ENCODE measurements at regions not wholly inside any gene's neighbourhood (a gene's known extent, or its start where the extent isn't known, plus 50 kb on each side); places are given as distances from the start of the nearest gene placed in this dataset.

GRCh38 chr1:184299406-184299790 is 87.4 kb upstream of the C1orf21 start:
- TF ChIP-seq POLR2A (IDR thresholded peaks at IDR 0.05) (no peak), EP300 (IDR thresholded peaks at IDR 0.05) (no peak)
- TF ChIP-seq, protein P1, sequence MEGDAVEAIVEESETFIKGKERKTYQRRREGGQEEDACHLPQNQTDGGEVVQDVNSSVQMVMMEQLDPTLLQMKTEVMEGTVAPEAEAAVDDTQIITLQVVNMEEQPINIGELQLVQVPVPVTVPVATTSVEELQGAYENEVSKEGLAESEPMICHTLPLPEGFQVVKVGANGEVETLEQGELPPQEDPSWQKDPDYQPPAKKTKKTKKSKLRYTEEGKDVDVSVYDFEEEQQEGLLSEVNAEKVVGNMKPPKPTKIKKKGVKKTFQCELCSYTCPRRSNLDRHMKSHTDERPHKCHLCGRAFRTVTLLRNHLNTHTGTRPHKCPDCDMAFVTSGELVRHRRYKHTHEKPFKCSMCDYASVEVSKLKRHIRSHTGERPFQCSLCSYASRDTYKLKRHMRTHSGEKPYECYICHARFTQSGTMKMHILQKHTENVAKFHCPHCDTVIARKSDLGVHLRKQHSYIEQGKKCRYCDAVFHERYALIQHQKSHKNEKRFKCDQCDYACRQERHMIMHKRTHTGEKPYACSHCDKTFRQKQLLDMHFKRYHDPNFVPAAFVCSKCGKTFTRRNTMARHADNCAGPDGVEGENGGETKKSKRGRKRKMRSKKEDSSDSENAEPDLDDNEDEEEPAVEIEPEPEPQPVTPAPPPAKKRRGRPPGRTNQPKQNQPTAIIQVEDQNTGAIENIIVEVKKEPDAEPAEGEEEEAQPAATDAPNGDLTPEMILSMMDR (IDR thresholded peaks at IDR 0.05), result no peak
